ENCODE measurements at regions not wholly inside any gene's neighbourhood (a gene's known extent, or its start where the extent isn't known, plus 50 kb on each side); places are given as distances from the start of the nearest gene placed in this dataset.

GRCh38 chr11:131178020-131178419, 192.4 kb upstream of the NTM start:
- no peak for TF ChIP-seq CTCF (conservative IDR thresholded peaks at IDR 0.05 in 1 of 2, IDR thresholded peaks at IDR 0.05 in 1 of 2; ENCODE audit: low read depth in 1 of 2, low read length in 2 of 2)
- TF ChIP-seq EZH2 (IDR thresholded peaks at IDR 0.05; ENCODE audit: low read length, missing control alignments), result no peak
